AG09319 (cell line): ENCODE measurements at regions not wholly inside any gene's neighbourhood (a gene's known extent, or its start where the extent isn't known, plus 50 kb on each side); places are given as distances from the start of the nearest gene placed in this dataset.

Experiments used
- DNase-seq: peaks from one replicate; pipeline ENCODE4 v3.0.0-alpha.2; 2010; ENCODE audit warnings: low read depth; ENCODE audit errors: extremely low read depth
- CTCF ChIP-seq: IDR thresholded peaks from 2 replicates; pipeline ENCODE4 v1.5.1; 2011; ENCODE audit warnings: low read depth, mild to moderate bottlenecking, inconsistent platforms, low read length, moderate library complexity

- DNase-seq: no peak
- no peak for TF ChIP-seq CTCF
These were observed 549.5 kb upstream of the ID2 start for GRCh38 chr2:8132351-8132831.

DNA sequence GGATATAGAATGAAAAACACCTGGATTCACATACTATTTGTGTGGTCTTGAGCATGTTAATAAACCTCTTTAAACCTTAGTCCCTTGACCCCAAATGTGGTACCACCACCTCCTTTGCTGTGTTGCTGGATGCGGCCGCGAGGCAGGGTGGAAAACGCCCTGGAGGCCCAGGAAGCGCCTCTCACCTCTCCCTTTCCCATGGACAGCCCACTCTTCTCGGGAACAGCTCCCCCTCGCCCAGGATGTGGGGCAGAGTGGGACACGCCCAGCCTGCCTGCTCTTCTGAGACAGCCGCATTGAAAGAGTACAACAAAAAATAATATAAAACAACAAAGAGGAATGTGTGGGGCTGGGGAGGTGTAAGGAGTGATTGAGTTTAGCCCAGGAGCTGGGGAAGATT lies 549.0 kb upstream of the ID2 start:
- TF ChIP-seq CTCF: no peak
- no peak for DNase-seq

- DNase-seq: no peak
- no peak for TF ChIP-seq CTCF
These were observed 548.5 kb upstream of the ID2 start for GRCh38 chr2:8133363-8133762.

DNA sequence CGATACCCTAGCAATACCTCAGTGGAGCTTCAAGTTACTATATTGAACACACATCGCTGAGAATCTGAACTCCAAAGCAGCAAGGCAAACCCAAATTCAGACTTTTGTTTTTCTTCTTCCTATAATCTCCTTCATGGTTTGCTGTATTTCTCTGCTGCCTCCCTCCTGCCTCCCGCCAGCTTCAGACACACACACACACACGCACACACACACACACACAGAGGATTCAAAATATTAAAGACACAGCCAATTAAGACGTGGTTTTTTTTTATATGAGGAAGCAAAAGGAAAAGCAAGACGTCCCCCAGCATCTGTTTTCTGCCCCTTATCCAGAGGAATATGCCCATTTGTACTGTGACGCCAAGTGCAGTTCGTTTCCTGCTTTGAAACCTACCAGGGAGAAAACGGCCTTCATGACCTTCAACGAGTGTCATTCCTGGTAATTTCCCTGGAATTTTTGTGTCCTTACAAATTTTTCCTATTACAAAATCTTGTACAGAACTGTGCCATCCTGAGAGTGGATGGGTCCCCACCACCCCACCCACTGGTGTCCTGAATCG lies 547.9 kb upstream of the ID2 start:
- no peak for TF ChIP-seq CTCF
- DNase-seq: no peak

GRCh38 chr2:8134473-8134932 lies 547.4 kb upstream of the ID2 start:
- DNase-seq: no peak
- no peak for TF ChIP-seq CTCF

- DNase-seq: no peak
- TF ChIP-seq CTCF: no peak
These were observed 546.7 kb upstream of the ID2 start for GRCh38 chr2:8134985-8135682.

DNA sequence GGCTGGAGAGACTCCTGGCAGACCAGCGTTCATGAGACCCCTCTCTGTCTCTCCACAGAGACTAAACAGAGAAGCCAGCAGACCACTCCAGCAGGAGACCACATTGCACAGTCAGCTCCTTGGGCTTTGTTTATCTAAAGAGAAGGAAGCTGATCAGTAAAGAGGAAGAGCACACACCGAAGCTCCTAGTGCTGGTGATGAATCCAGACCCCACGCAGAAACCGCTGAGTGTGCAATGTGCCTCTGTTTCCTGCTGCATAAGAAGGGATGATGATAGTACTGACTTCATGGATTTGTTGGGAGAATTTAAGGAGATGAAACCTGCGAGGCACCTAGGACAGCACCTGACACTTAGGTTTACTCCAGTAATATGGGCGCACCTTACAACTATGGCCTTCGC lies 544.1 kb upstream of the ID2 start:
- no peak for TF ChIP-seq CTCF
- DNase-seq: no peak
